WTC11 (cell line): ENCODE measurements at regions not wholly inside any gene's neighbourhood (a gene's known extent, or its start where the extent isn't known, plus 50 kb on each side); places are given as distances from the start of the nearest gene placed in this dataset.

Source experiments
- ATAC-seq: fragments of 200-7000 bp; cut with Tn5 transposase; 2 replicates; pipeline ENCODE4 v1.10.0; 2021; ENCODE audit warnings: mild to moderate bottlenecking, moderate library complexity
- CTCF ChIA-PET: fragments of 300-600 bp; sonication (Branson Sonifier 250); formaldehyde crosslinking; loops from one replicate; lab custom pipeline; 2021; ENCODE audit warnings: antibody characterized with exemption; lab: Charles Lee
- POLR2A ChIA-PET: fragments of 350-600 bp; sonication (Branson Sonifier 250); formaldehyde crosslinking; loops from one replicate; lab custom pipeline; 2021; ENCODE audit warnings: antibody characterized with exemption; lab: Charles Lee
- DNase-seq: peaks from one replicate; pipeline ENCODE4 v3.0.0; 2021; ENCODE audit warnings: low spot score
- H3K27ac Mint-ChIP-seq: 2 replicates; pipeline ENCODE4 v1.8.0; 2021; ENCODE audit warnings: mixed read lengths
- H3K27me3 Mint-ChIP-seq: 2 replicates; pipeline ENCODE4 v1.8.0; 2021; ENCODE audit warnings: low read depth, mild to moderate bottlenecking, moderate library complexity, mixed read lengths
- H3K36me3 Mint-ChIP-seq: 2 replicates; pipeline ENCODE4 v1.8.0; 2021; ENCODE audit warnings: mixed read lengths
- H3K4me1 Mint-ChIP-seq: 2 replicates; pipeline ENCODE4 v1.8.0; 2022; ENCODE audit warnings: mixed read lengths
- H3K4me3 Mint-ChIP-seq: 2 replicates; pipeline ENCODE4 v1.8.0; 2021; ENCODE audit warnings: mild to moderate bottlenecking, moderate library complexity, mixed read lengths
- H3K9me3 Mint-ChIP-seq: 2 replicates; pipeline ENCODE4 v1.8.0; 2021; ENCODE audit warnings: mixed read lengths
- AR ChIP-seq: fragments of 250-450 bp; sonication (Bioruptor Pico); IDR thresholded peaks from 2 replicates; pipeline ENCODE4 v1.9.0; 2021; ENCODE audit warnings: mild to moderate bottlenecking
- ATF3 ChIP-seq: sonication (generic); formaldehyde crosslinking; conservative IDR thresholded peaks from 2 replicates; pipeline ENCODE4 v1.8.1; 2022; ENCODE audit warnings: mild to moderate bottlenecking, missing genetic modification reagents
- CTCF ChIP-seq: fragments of 200-600 bp; IDR thresholded peaks from 2 replicates; pipeline ENCODE4 v1.8.0; 2022; ENCODE audit warnings: antibody characterized with exemption
- FOXJ3 ChIP-seq: sonication (generic); formaldehyde crosslinking; IDR thresholded peaks from 2 replicates; pipeline ENCODE4 v1.9.0; 2021; ENCODE audit warnings: missing genetic modification reagents, mild to moderate bottlenecking, borderline replicate concordance
- FOXK1 ChIP-seq: sonication (generic); formaldehyde crosslinking; IDR thresholded peaks from 2 replicates; pipeline ENCODE4 v1.8.0; 2022; ENCODE audit warnings: mild to moderate bottlenecking, moderate library complexity, missing genetic modification reagents
- IRF2 ChIP-seq: sonication (generic); formaldehyde crosslinking; IDR thresholded peaks from 2 replicates; pipeline ENCODE4 v1.8.0; 2022; ENCODE audit warnings: low read depth, missing genetic modification reagents, borderline replicate concordance
- JUN ChIP-seq: sonication (generic); formaldehyde crosslinking; IDR thresholded peaks from 2 replicates; pipeline ENCODE4 v1.8.0; 2023; ENCODE audit warnings: mild to moderate bottlenecking, missing genetic modification reagents
- KAT7 ChIP-seq: sonication (generic); formaldehyde crosslinking; IDR thresholded peaks from 2 replicates; pipeline ENCODE4 v1.8.1; 2023; ENCODE audit warnings: missing genetic modification reagents, mild to moderate bottlenecking, borderline replicate concordance
- NFE2L1 ChIP-seq: sonication (generic); formaldehyde crosslinking; IDR thresholded peaks from 2 replicates; pipeline ENCODE4 v1.8.1; 2023; ENCODE audit warnings: missing genetic modification reagents
- NFYB ChIP-seq: sonication (generic); formaldehyde crosslinking; conservative IDR thresholded peaks from 2 replicates; pipeline ENCODE4 v1.8.0; 2022; ENCODE audit warnings: low read depth, missing genetic modification reagents
- NR1H2 ChIP-seq: sonication (generic); formaldehyde crosslinking; IDR thresholded peaks from 2 replicates; pipeline ENCODE4 v1.9.0; 2021; ENCODE audit warnings: mild to moderate bottlenecking, moderate library complexity, missing genetic modification reagents
- SMAD3 ChIP-seq: sonication (generic); formaldehyde crosslinking; IDR thresholded peaks from 2 replicates; pipeline ENCODE4 v1.8.0; 2022; ENCODE audit warnings: missing genetic modification reagents, mild to moderate bottlenecking, borderline replicate concordance
- SOX15 ChIP-seq: fragments of 250-450 bp; sonication (Bioruptor Pico); IDR thresholded peaks from 2 replicates; pipeline ENCODE4 v1.9.0; 2021; ENCODE audit warnings: mild to moderate bottlenecking
- STAT6 ChIP-seq: sonication (generic); formaldehyde crosslinking; conservative IDR thresholded peaks from 2 replicates; pipeline ENCODE4 v1.8.1; 2023; ENCODE audit warnings: mild to moderate bottlenecking, low read depth, missing genetic modification reagents, moderate library complexity
- TEAD4 ChIP-seq: sonication (generic); formaldehyde crosslinking; IDR thresholded peaks from 2 replicates; pipeline ENCODE4 v1.8.0; 2022; ENCODE audit warnings: mild to moderate bottlenecking, missing genetic modification reagents
- TP53 ChIP-seq: sonication (generic); formaldehyde crosslinking; IDR thresholded peaks from 2 replicates; pipeline ENCODE4 v1.8.1; 2023; ENCODE audit warnings: mild to moderate bottlenecking, missing genetic modification reagents
- ZBTB43 ChIP-seq: sonication (generic); formaldehyde crosslinking; IDR thresholded peaks from 2 replicates; pipeline ENCODE4 v1.8.1; 2023; ENCODE audit warnings: mild to moderate bottlenecking, missing genetic modification reagents
- ZNF138 ChIP-seq: sonication (generic); formaldehyde crosslinking; conservative IDR thresholded peaks from 2 replicates; pipeline ENCODE4 v1.8.1; 2022; ENCODE audit warnings: mild to moderate bottlenecking, moderate library complexity, missing genetic modification reagents
- ZNF219 ChIP-seq: sonication (generic); formaldehyde crosslinking; IDR thresholded peaks from 2 replicates; pipeline ENCODE4 v1.8.0; 2023; ENCODE audit warnings: missing genetic modification reagents, mild to moderate bottlenecking, borderline replicate concordance

GRCh38 chr4:136823020-136823419, 709.3 kb downstream of the PCDH18 start (continued):
- TF ChIP-seq STAT6, result no peak
- TF ChIP-seq SMAD3 (CRISPR knock-in tag), result no peak
- TF ChIP-seq, all 79 proteins: peak for 0

GRCh38 chr4:136818811-136819330, 713.4 kb downstream of the PCDH18 start:
- no peak for TF ChIP-seq KAT7 (CRISPR knock-in tag)
- no peak for TF ChIP-seq IRF2
- no peak for TF ChIP-seq NR1H2 (CRISPR knock-in tag)
- TF ChIP-seq ZBTB43 (CRISPR knock-in tag), result no peak
- no peak for TF ChIP-seq FOXK1 (CRISPR knock-in tag)
- no peak for TF ChIP-seq FOXJ3 (CRISPR knock-in tag)
- no peak for TF ChIP-seq ZNF138 (CRISPR knock-in tag)
- no peak for TF ChIP-seq TP53
- no peak for TF ChIP-seq CTCF
- no peak for TF ChIP-seq ATF3 (CRISPR knock-in tag)
- no peak for TF ChIP-seq NFE2L1
- no peak for TF ChIP-seq JUN (CRISPR knock-in tag)
- no peak for TF ChIP-seq ZNF219
- TF ChIP-seq NFYB, result no peak
- no peak for TF ChIP-seq SOX15 (CRISPR knock-in tag)
- TF ChIP-seq AR (CRISPR knock-in tag), result no peak
- no peak for TF ChIP-seq TEAD4
- TF ChIP-seq, all 79 proteins: peak for 0
- CTCF ChIA-PET, result no interaction called here
- H3K27me3 Mint-ChIP-seq, result no peaks in the 10 kb centered on the region

More at GRCh38 chr4:136818811-136819330, 713.4 kb downstream of the PCDH18 start:
- POLR2A ChIA-PET, result no interaction called here
- Mint-ChIP-seq H3K36me3 (no peaks in the 10 kb centered on the region), H3K4me1 (peaks cover 4% of the 10 kb centered on the region), H3K4me3 (no peak overlapping the region), H3K27ac (no peak overlapping the region), H3K9me3 (no peaks in the 10 kb centered on the region)
- ATAC-seq (no peak), DNase-seq (no peak)
